ENCODE measurements at regions not wholly inside any gene's neighbourhood (a gene's known extent, or its start where the extent isn't known, plus 50 kb on each side); places are given as distances from the start of the nearest gene placed in this dataset.

GRCh38 chr14:44414646-44415045 lies 92.4 kb downstream of the FSCB start:
- in situ Hi-C loops (cut with HindIII; ENCODE audit: low pct_unique_long_range_greater_than_20kb, low sequenced_read_pairs) = no loop called here
- no peak overlapping the region for H3K27ac ChIP-seq (ENCODE audit: low read length)
- H3K36me3 ChIP-seq (ENCODE audit: control insufficient read depth, insufficient read depth, low read length) = no peaks in the 10 kb centered on the region
- CTCF ChIA-PET = no interaction called here
- BruUV-seq (replicated peaks) = no TSS peak
- DNase-seq (ENCODE audit: low read depth, low spot score) (no peak), ATAC-seq (no peak)
- no peak for TF ChIP-seq SIN3A (IDR thresholded peaks at IDR 0.05; ENCODE audit: borderline replicate concordance, insufficient read depth, low read depth, low read length)
- no peak for TF ChIP-seq CTCF (IDR thresholded peaks at IDR 0.05)
- TF ChIP-seq POLR2AphosphoS5 (IDR thresholded peaks at IDR 0.05; ENCODE audit: low read depth, low read length) = no peak
- TF ChIP-seq TCF7L2 (IDR thresholded peaks at IDR 0.05; ENCODE audit: low read depth, low read length) = no peak
- TF ChIP-seq REST (IDR thresholded peaks at IDR 0.05; ENCODE audit: insufficient read depth in 1 of 2, low read depth in 2 of 2, low read length in 1 of 2) = no peak
- no peaks in the 10 kb centered on the region for H3K4me1 ChIP-seq (ENCODE audit: control insufficient read depth, insufficient read depth, low read length)
- H3K9me3 ChIP-seq (ENCODE audit: control insufficient read depth, insufficient read depth, low read depth, low read length) = no peaks in the 10 kb centered on the region
- H3K27me3 ChIP-seq (ENCODE audit: control insufficient read depth, insufficient read depth, low read length) = no peaks in the 10 kb centered on the region
- intact Hi-C loops (cut with micrococcal nuclease; ENCODE audit: unreplicated experiment) = no loop called here
- POLR2A ChIA-PET = no interaction called here
- H3K4me3 ChIP-seq (ENCODE audit: low read depth in 2 of 2, low read length in 2 of 2) = no peak overlapping the region

DNA sequence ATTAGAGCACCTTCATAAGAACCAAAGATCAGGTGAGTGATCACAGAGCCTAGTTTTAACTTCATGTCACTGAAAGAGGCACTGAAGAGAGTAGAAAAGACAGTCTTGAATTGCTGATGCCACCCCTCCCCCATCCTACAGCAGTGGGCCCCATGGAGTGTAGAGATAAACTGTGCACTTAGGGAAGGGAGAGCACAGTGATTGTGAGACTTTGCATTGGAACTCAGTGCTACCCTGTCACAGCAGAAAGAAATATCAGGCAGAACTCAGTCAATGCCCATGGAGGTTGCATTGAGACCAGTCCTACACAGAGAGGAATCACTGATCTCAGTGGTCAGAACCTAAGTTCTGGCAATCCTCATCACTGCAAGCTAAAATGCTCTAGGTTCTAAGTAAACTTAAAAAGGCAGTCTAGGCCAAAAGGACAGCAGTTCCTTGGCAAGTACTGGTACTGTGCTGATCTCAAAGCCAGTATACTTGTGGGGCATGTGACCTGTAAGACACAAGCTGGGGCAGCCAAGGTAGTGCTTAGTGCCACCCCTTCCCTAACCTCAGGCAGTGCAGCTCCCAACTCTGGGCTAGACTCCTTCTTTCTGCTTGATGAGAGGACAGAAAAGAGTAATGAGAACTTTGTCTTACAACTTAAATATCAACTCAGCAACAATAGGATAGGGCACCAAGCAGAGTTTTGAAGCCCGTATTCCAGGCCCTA lies 94.1 kb downstream of the FSCB start:
- ATAC-seq = no peak
- no peaks in the 10 kb centered on the region for H3K27me3 ChIP-seq (ENCODE audit: control insufficient read depth, insufficient read depth, low read length)
- CTCF ChIA-PET = no interaction called here
- DNase-seq (ENCODE audit: low read depth, low spot score) = no peak
- intact Hi-C loops (cut with micrococcal nuclease; ENCODE audit: unreplicated experiment) = no loop called here
- H3K27ac ChIP-seq (ENCODE audit: low read length) = no peak overlapping the region
- no peaks in the 10 kb centered on the region for H3K4me1 ChIP-seq (ENCODE audit: control insufficient read depth, insufficient read depth, low read length)
- POLR2A ChIA-PET = no interaction called here
- no peaks in the 10 kb centered on the region for H3K9me3 ChIP-seq (ENCODE audit: control insufficient read depth, insufficient read depth, low read depth, low read length)
- in situ Hi-C loops (cut with HindIII; ENCODE audit: low pct_unique_long_range_greater_than_20kb, low sequenced_read_pairs) = no loop called here
- no TSS peak for BruUV-seq (replicated peaks)
- TF ChIP-seq CTCF (IDR thresholded peaks at IDR 0.05) (no peak), POLR2AphosphoS5 (IDR thresholded peaks at IDR 0.05; ENCODE audit: low read depth, low read length) (no peak), TCF7L2 (IDR thresholded peaks at IDR 0.05; ENCODE audit: low read depth, low read length) (no peak), SIN3A (IDR thresholded peaks at IDR 0.05; ENCODE audit: borderline replicate concordance, insufficient read depth, low read depth, low read length) (no peak), REST (IDR thresholded peaks at IDR 0.05; ENCODE audit: insufficient read depth in 1 of 2, low read depth in 2 of 2, low read length in 1 of 2) (no peak)
- H3K4me3 ChIP-seq (ENCODE audit: low read depth in 2 of 2, low read length in 2 of 2) = no peak overlapping the region
- no peaks in the 10 kb centered on the region for H3K36me3 ChIP-seq (ENCODE audit: control insufficient read depth, insufficient read depth, low read length)

Data from Panc1 (cell line).